ENCODE measurements at regions not wholly inside any gene's neighbourhood (a gene's known extent, or its start where the extent isn't known, plus 50 kb on each side); places are given as distances from the start of the nearest gene placed in this dataset.

- DNase-seq (ENCODE audit: low spot score): no peak
These were observed 140.8 kb downstream of the IRX1 start for GRCh38 chr5:3736466-3736865.

GRCh38 chr5:3736926-3737325 lies 141.3 kb downstream of the IRX1 start:
- DNase-seq (ENCODE audit: low spot score): no peak

GRCh38 chr5:3738919-3739318 lies 143.3 kb downstream of the IRX1 start:
- no peak for DNase-seq (ENCODE audit: low spot score)

GRCh38 chr5:3740546-3741373 lies 145.1 kb downstream of the IRX1 start:
- no peak for DNase-seq (ENCODE audit: low spot score)

- no peak for DNase-seq (ENCODE audit: low spot score)
These were observed 145.7 kb downstream of the IRX1 start for GRCh38 chr5:3741374-3741770.

GRCh38 chr5:3742750-3743149 lies 147.1 kb downstream of the IRX1 start:
- DNase-seq (ENCODE audit: low spot score): no peak

- no peak for DNase-seq (ENCODE audit: low spot score)
These were observed 156.2 kb downstream of the IRX1 start for GRCh38 chr5:3751846-3752245.

- DNase-seq (ENCODE audit: low spot score): no peak
These were observed 182.4 kb downstream of the IRX1 start for GRCh38 chr5:3778000-3778550.

GRCh38 chr5:3778945-3779344 lies 183.3 kb downstream of the IRX1 start:
- no peak for DNase-seq (ENCODE audit: low spot score)

- no peak for DNase-seq (ENCODE audit: low spot score)
These were observed 184.6 kb downstream of the IRX1 start for GRCh38 chr5:3780278-3780677.

GRCh38 chr5:3780907-3781306 lies 185.3 kb downstream of the IRX1 start:
- no peak for DNase-seq (ENCODE audit: low spot score)

GRCh38 chr5:3784854-3785253 lies 189.2 kb downstream of the IRX1 start:
- no peak for DNase-seq (ENCODE audit: low spot score)

- DNase-seq (ENCODE audit: low spot score): no peak
These were observed 190.5 kb downstream of the IRX1 start for GRCh38 chr5:3786165-3786564.

- no peak for DNase-seq (ENCODE audit: low spot score)
These were observed 191.3 kb downstream of the IRX1 start for GRCh38 chr5:3786891-3787430.

- no peak for DNase-seq (ENCODE audit: low spot score)
These were observed 192.0 kb downstream of the IRX1 start for GRCh38 chr5:3787604-3788003.

GRCh38 chr5:3789519-3790193 lies 194.0 kb downstream of the IRX1 start:
- no peak for DNase-seq (ENCODE audit: low spot score)

- DNase-seq (ENCODE audit: low spot score): no peak
These were observed 197.5 kb downstream of the IRX1 start for GRCh38 chr5:3793162-3793561.

GRCh38 chr5:3794611-3795010 lies 199.0 kb downstream of the IRX1 start:
- DNase-seq (ENCODE audit: low spot score): no peak

- no peak for DNase-seq (ENCODE audit: low spot score)
These were observed 201.1 kb downstream of the IRX1 start for GRCh38 chr5:3796736-3797135.

GRCh38 chr5:3801967-3802366 lies 206.3 kb downstream of the IRX1 start:
- no peak for DNase-seq (ENCODE audit: low spot score)

GRCh38 chr5:3809455-3809854 lies 213.8 kb downstream of the IRX1 start:
- no peak for DNase-seq (ENCODE audit: low spot score)

GRCh38 chr5:3811116-3811515 lies 215.5 kb downstream of the IRX1 start:
- no peak for DNase-seq (ENCODE audit: low spot score)

GRCh38 chr5:3818624-3819023 lies 223.0 kb downstream of the IRX1 start:
- no peak for DNase-seq (ENCODE audit: low spot score)

Data from HuH-7.5 (cell line).